HG02973 (cell line): ENCODE measurements at regions not wholly inside any gene's neighbourhood (a gene's known extent, or its start where the extent isn't known, plus 50 kb on each side); places are given as distances from the start of the nearest gene placed in this dataset.
"Not testable (repeated sequence)": the region's sequence is repeated elsewhere in the genome, so short reads cannot be mapped to it uniquely, and the experiment has no call there.

Source experiments
- ATAC-seq: cut with Tn5 transposase; IDR thresholded peaks from one replicate; pipeline ENCODE4 v1.9.1; 2021; ENCODE audit warnings: moderate library complexity; ENCODE audit not compliant: unreplicated experiment

GRCh38 chr5:108472237-108472636 lies 90.3 kb upstream of the FBXL17 start:
- no peak for ATAC-seq

- no peak for ATAC-seq
Measured at GRCh38 chr5:108467563-108467962, 85.7 kb upstream of the FBXL17 start.

GRCh38 chr5:108461628-108462367 lies 79.9 kb upstream of the FBXL17 start:
- ATAC-seq, result no peak

- ATAC-seq, result no peak
Measured at GRCh38 chr5:108459769-108460168, 77.9 kb upstream of the FBXL17 start.

GRCh38 chr5:108451269-108451668 lies 69.4 kb upstream of the FBXL17 start:
- ATAC-seq, result no peak

GRCh38 chr5:108444130-108444529 lies 62.2 kb upstream of the FBXL17 start:
- ATAC-seq, result not testable (repeated sequence)

DNA sequence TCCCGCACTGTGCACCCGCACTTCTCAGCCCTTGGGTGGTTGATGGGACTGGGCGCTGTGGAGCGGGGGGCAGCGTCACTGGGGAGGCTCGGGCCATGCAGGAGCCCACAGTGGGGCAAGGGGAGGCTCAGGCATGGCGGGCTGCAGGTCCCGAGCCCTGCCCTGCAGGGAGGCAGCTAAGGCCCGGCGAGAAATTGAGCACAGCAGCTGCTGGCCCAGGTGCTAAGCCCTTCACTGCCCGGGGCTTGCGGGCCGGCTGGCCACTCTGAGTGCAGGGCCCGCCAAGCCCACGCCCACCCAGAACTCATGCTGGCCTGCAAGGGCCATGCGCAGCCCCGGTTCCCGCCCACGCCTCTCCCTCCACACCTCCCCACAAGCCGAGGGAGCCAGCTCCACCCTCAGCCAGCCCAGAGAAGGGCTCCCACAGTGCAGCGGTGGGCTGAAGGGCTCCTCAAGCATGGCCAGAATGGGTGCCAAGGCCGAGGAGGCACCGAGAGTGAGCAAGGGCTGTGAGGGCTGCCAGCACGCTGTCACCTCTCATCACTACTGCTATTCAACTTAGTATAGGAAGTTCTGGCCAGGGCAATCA lies 60.3 kb upstream of the FBXL17 start:
- ATAC-seq, result not testable (repeated sequence)

- no peak for ATAC-seq
Measured at GRCh38 chr5:108437425-108437824, 55.5 kb upstream of the FBXL17 start.

DNA sequence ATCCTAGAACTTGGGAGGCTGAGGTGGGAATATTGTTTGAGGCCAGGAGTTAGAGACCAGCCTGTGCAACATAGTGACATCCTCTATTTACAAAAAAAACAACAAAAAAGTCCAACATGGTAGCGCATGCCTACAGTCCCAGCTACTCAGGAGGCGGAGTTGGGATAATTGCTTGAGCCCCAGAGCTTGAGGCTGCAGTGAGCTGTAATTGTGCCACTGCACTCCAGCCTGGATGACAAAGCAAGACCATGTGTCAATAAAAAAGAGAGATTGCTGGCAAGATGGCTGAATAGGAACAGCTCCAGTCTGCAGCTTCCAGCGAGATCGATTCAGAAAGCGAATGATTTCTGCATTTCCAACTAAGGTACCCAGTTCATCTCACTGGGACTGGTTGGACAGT lies 54.8 kb upstream of the FBXL17 start:
- ATAC-seq, result no peak

GRCh38 chr5:108433600-108433999 lies 51.7 kb upstream of the FBXL17 start:
- ATAC-seq, result no peak

- ATAC-seq, result no peak
Measured at GRCh38 chr5:108432024-108432423, 50.1 kb upstream of the FBXL17 start.
